Ectodermal cell (in vitro differentiated cells): ENCODE measurements at regions not wholly inside any gene's neighbourhood (a gene's known extent, or its start where the extent isn't known, plus 50 kb on each side); places are given as distances from the start of the nearest gene placed in this dataset.

Experiments used
- H3K27ac ChIP-seq: 2 replicates; pipeline ENCODE4 v1.7.0; 2013; ENCODE audit warnings: mild to moderate bottlenecking, low read depth, low read length; ENCODE audit not compliant: insufficient read depth, poor library complexity, severe bottlenecking
- H3K27me3 ChIP-seq: 2 replicates; pipeline ENCODE4 v1.7.0; 2013; ENCODE audit warnings: mild to moderate bottlenecking, low read length; ENCODE audit not compliant: insufficient read depth, control insufficient read depth, poor library complexity, severe bottlenecking
- H3K36me3 ChIP-seq: one replicate; pipeline ENCODE4 v1.7.0; 2013; ENCODE audit warnings: low read length; ENCODE audit not compliant: control insufficient read depth, insufficient read depth
- H3K4me1 ChIP-seq: one replicate; pipeline ENCODE4 v1.7.0; 2013; ENCODE audit warnings: low read length; ENCODE audit not compliant: control insufficient read depth, insufficient read depth
- H3K4me3 ChIP-seq: 2 replicates; pipeline ENCODE4 v1.7.0; 2013; ENCODE audit warnings: low read depth, low read length, control low read depth; ENCODE audit not compliant: insufficient read depth
- H3K9me3 ChIP-seq: 2 replicates; pipeline ENCODE4 v1.7.0; 2013; ENCODE audit warnings: mild to moderate bottlenecking, low read length, moderate library complexity; ENCODE audit not compliant: control insufficient read depth
- WGBS, 2 experiments: methylation state at CpG; one replicate each; pipeline ENCODE4 v1.1.7; 2013; ENCODE audit warnings: missing lambda C conversion rate in 2 of 2; 5-methylcytosine and 5-hydroxymethylcytosine counted together

GRCh38 chr1:238777551-238777950 is 608.8 kb upstream of the CHRM3 start:
- Histone ChIP-seq H3K27me3 (no peaks in the 10 kb centered on the region), H3K4me1 (no peaks in the 10 kb centered on the region), H3K27ac (no peak overlapping the region), H3K36me3 (no peaks in the 10 kb centered on the region), H3K4me3 (no peak overlapping the region), H3K9me3 (no peaks in the 10 kb centered on the region)

GRCh38 chr1:238776126-238776525 is 610.2 kb upstream of the CHRM3 start:
- 97% methylated on average over 3 of the region's 3 CpGs for WGBS, 2 experiments
- Histone ChIP-seq H3K36me3 (no peaks in the 10 kb centered on the region), H3K27me3 (no peaks in the 10 kb centered on the region), H3K9me3 (no peaks in the 10 kb centered on the region), H3K4me3 (no peak overlapping the region), H3K4me1 (no peaks in the 10 kb centered on the region), H3K27ac (no peak overlapping the region)

- no peak overlapping the region for H3K4me3 ChIP-seq
- no peaks in the 10 kb centered on the region for H3K4me1 ChIP-seq
- 67% methylated on average over 1 of the region's 2 CpGs; no CpG with 5 or more reads in 1 of the 2 experiments for WGBS, 2 experiments
- no peaks in the 10 kb centered on the region for H3K36me3 ChIP-seq
- H3K9me3 ChIP-seq = no peaks in the 10 kb centered on the region
- no peaks in the 10 kb centered on the region for H3K27me3 ChIP-seq
- no peak overlapping the region for H3K27ac ChIP-seq
These were observed 614.0 kb upstream of the CHRM3 start for GRCh38 chr1:238772322-238772721.

- Histone ChIP-seq H3K4me1 (no peaks in the 10 kb centered on the region), H3K9me3 (peaks cover 2% of the 10 kb centered on the region), H3K36me3 (peaks cover 4% of the 10 kb centered on the region), H3K4me3 (no peak overlapping the region), H3K27ac (no peak overlapping the region), H3K27me3 (no peaks in the 10 kb centered on the region)
- WGBS, 2 experiments = 94 to 96% methylated on average over 2 of the region's 2 CpGs
These were observed 619.0 kb upstream of the CHRM3 start for GRCh38 chr1:238767321-238767720.

- Histone ChIP-seq H3K36me3 (peaks cover 4% of the 10 kb centered on the region), H3K27ac (no peak overlapping the region), H3K9me3 (peaks cover 2% of the 10 kb centered on the region), H3K4me3 (no peak overlapping the region), H3K27me3 (no peaks in the 10 kb centered on the region), H3K4me1 (no peaks in the 10 kb centered on the region)
- WGBS, 2 experiments = 73 to 86% methylated on average over 1 to 2 of the region's 2 CpGs
These were observed 621.6 kb upstream of the CHRM3 start for GRCh38 chr1:238764779-238765178.

- H3K4me1 ChIP-seq = no peaks in the 10 kb centered on the region
- WGBS, 2 experiments = 73 to 76% methylated on average over 3 of the region's 3 CpGs
- no peaks in the 10 kb centered on the region for H3K9me3 ChIP-seq
- H3K27ac ChIP-seq = no peak overlapping the region
- H3K36me3 ChIP-seq = no peaks in the 10 kb centered on the region
- no peak overlapping the region for H3K4me3 ChIP-seq
- H3K27me3 ChIP-seq = no peaks in the 10 kb centered on the region
These were observed 633.1 kb upstream of the CHRM3 start for GRCh38 chr1:238753252-238753651.

- Histone ChIP-seq H3K27ac (no peak overlapping the region), H3K27me3 (no peaks in the 10 kb centered on the region), H3K9me3 (no peaks in the 10 kb centered on the region), H3K36me3 (no peaks in the 10 kb centered on the region), H3K4me3 (no peak overlapping the region), H3K4me1 (no peaks in the 10 kb centered on the region)
- WGBS, 2 experiments = 96 to 97% methylated on average over 3 of the region's 3 CpGs
These were observed 634.0 kb upstream of the CHRM3 start for GRCh38 chr1:238752327-238752726.

GRCh38 chr1:238745069-238745468 is 641.3 kb upstream of the CHRM3 start:
- Histone ChIP-seq H3K4me1 (no peaks in the 10 kb centered on the region), H3K36me3 (no peaks in the 10 kb centered on the region), H3K27me3 (no peaks in the 10 kb centered on the region), H3K27ac (no peak overlapping the region), H3K4me3 (no peak overlapping the region), H3K9me3 (no peaks in the 10 kb centered on the region)
- WGBS, 2 experiments = 84 to 89% methylated on average over 13 of the region's 13 CpGs

GRCh38 chr1:238738892-238739291 is 647.5 kb upstream of the CHRM3 start:
- no peaks in the 10 kb centered on the region for H3K27me3 ChIP-seq
- no peak overlapping the region for H3K27ac ChIP-seq
- H3K4me1 ChIP-seq = no peaks in the 10 kb centered on the region
- 62 to 65% methylated on average over 1 to 2 of the region's 2 CpGs for WGBS, 2 experiments
- no peaks in the 10 kb centered on the region for H3K9me3 ChIP-seq
- H3K36me3 ChIP-seq = no peaks in the 10 kb centered on the region
- H3K4me3 ChIP-seq = no peak overlapping the region

GRCh38 chr1:238727670-238728069 is 658.7 kb upstream of the CHRM3 start:
- Histone ChIP-seq H3K4me1 (no peaks in the 10 kb centered on the region), H3K36me3 (no peaks in the 10 kb centered on the region), H3K27me3 (no peaks in the 10 kb centered on the region), H3K9me3 (no peaks in the 10 kb centered on the region), H3K27ac (no peak overlapping the region), H3K4me3 (no peak overlapping the region)

GRCh38 chr1:238722812-238723211 is 663.6 kb upstream of the CHRM3 start:
- no peaks in the 10 kb centered on the region for H3K36me3 ChIP-seq
- H3K27me3 ChIP-seq = no peaks in the 10 kb centered on the region
- H3K27ac ChIP-seq = no peak overlapping the region
- no peaks in the 10 kb centered on the region for H3K9me3 ChIP-seq
- H3K4me1 ChIP-seq = no peaks in the 10 kb centered on the region
- H3K4me3 ChIP-seq = no peak overlapping the region
- WGBS, 2 experiments = 85 to 92% methylated on average over 4 of the region's 4 CpGs
